WERI-Rb-1 (cell line): ENCODE measurements at regions not wholly inside any gene's neighbourhood (a gene's known extent, or its start where the extent isn't known, plus 50 kb on each side); places are given as distances from the start of the nearest gene placed in this dataset.

Experiments used
- DNase-seq: peaks from one replicate; pipeline ENCODE4 v3.0.0-alpha.2; 2020
- H3K27ac ChIP-seq: fragments of 250-450 bp; sonication (Bioruptor Pico); 2 replicates; pipeline ENCODE4 v1.5.1; 2020; ENCODE audit warnings: mild to moderate bottlenecking, moderate library complexity
- H3K27me3 ChIP-seq: fragments of 250-450 bp; sonication (Bioruptor Pico); 2 replicates; pipeline ENCODE4 v1.5.1; 2021; ENCODE audit warnings: mild to moderate bottlenecking, low read depth, moderate library complexity; ENCODE audit not compliant: insufficient read depth, severe bottlenecking
- H3K36me3 ChIP-seq: fragments of 250-450 bp; sonication (Bioruptor Pico); 2 replicates; pipeline ENCODE4 v1.5.1; 2020; ENCODE audit warnings: mild to moderate bottlenecking, moderate library complexity
- H3K4me3 ChIP-seq: 2 replicates; pipeline ENCODE4 v1.5.1; 2011; ENCODE audit warnings: low read depth, mild to moderate bottlenecking, control low read depth, low read length
- H3K9me3 ChIP-seq: fragments of 250-450 bp; sonication (Bioruptor Pico); 2 replicates; pipeline ENCODE4 v1.5.1; 2021; ENCODE audit warnings: mild to moderate bottlenecking, moderate library complexity; ENCODE audit not compliant: severe bottlenecking
- CTCF ChIP-seq: IDR thresholded peaks from 2 replicates; pipeline ENCODE4 v1.5.1; 2011; ENCODE audit warnings: low read depth, mild to moderate bottlenecking, control low read depth, inconsistent platforms, low read length

GRCh38 chr2:126771094-126771493, 115.1 kb downstream of the GYPC start:
- DNase-seq: no peak
- Histone ChIP-seq H3K4me3 (no peak overlapping the region), H3K27me3 (peaks cover 78% of the 10 kb centered on the region), H3K27ac (no peak overlapping the region), H3K9me3 (no peaks in the 10 kb centered on the region), H3K36me3 (no peaks in the 10 kb centered on the region)
- TF ChIP-seq CTCF: no peak

- Histone ChIP-seq H3K9me3 (no peaks in the 10 kb centered on the region), H3K27ac (no peak overlapping the region), H3K36me3 (no peaks in the 10 kb centered on the region), H3K4me3 (no peak overlapping the region), H3K27me3 (peaks cover 75% of the 10 kb centered on the region)
- DNase-seq: no peak
- TF ChIP-seq CTCF: no peak
Measured at GRCh38 chr2:126771501-126772195, 115.7 kb downstream of the GYPC start.

DNA sequence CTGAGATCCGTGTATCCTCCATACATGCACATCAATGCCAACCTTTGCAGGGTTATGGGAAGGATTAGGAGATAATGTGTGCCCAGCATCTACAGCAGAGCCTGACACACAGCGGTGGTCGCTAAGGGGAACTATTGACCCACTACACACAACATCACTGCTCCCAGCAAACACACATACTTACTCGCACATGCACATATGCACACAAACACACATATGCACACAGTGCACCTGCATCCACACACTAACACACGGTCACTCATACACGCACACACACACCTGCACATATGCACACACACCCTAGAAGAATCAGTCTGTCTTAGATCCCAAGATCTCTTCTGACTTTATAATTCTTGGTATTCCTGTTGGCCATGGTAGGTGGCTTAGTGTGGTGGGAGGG, 118.3 kb downstream of the GYPC start:
- no peaks in the 10 kb centered on the region for H3K36me3 ChIP-seq
- no peak overlapping the region for H3K27ac ChIP-seq
- TF ChIP-seq CTCF: no peak
- DNase-seq: no peak
- peaks cover 76% of the 10 kb centered on the region for H3K27me3 ChIP-seq
- H3K9me3 ChIP-seq: no peaks in the 10 kb centered on the region
- no peak overlapping the region for H3K4me3 ChIP-seq

DNA sequence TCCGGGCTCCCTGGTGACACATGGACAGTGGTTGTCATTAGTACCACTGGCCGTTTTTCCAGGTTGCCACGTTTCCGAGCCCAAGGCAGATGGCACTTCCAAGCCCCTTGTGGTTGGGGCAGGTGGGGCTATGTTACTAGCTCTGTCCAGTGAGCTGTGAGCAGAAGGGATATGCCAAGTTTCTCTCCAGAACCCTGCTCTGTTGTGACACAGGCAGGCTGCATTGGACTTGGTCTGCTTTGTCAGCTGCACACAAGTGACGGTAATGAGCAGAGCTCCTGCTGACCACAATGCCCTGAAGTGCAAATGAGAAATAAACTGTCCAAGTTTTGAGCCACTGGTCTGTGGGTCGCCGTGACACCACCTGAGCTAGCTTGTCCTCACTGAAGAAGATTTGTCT, 118.8 kb downstream of the GYPC start:
- no peak for TF ChIP-seq CTCF
- Histone ChIP-seq H3K27me3 (peaks cover 75% of the 10 kb centered on the region), H3K9me3 (no peaks in the 10 kb centered on the region), H3K36me3 (no peaks in the 10 kb centered on the region), H3K27ac (no peak overlapping the region), H3K4me3 (no peak overlapping the region)
- DNase-seq: no peak

DNA sequence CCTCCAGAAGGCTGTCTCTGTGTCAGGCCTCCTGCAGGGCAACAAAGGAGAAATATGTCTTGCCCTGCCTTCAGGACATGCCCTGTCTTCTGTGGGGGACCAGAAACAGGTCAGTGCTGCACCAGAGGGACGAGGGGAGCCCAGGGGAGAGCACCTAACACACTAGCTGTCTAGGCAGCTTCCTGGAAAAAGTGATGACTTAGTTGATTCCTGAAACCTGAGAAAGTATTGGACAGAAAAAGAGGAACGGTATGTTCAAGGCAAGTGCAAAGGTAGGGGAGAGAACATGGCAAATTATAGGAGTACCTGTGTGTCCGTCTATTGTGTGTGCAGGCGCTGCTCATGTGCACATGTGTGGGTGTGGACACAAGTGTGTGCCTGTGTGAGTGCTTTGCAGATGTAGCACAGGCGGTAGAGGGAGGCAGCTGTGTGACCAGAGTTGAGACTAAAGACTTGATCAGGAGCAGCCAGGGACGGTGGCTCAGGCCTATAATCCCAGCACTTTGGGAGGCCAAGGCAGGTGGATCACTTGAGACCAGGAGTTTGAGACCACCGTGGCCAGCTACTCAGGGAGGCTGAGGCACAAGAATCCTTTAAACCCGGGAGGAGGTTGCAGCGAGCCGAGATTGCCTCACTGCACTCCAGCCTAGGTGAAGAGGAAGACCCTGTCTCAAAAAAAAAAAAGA, 119.5 kb downstream of the GYPC start:
- no peak for DNase-seq
- H3K9me3 ChIP-seq: no peaks in the 10 kb centered on the region
- no peak overlapping the region for H3K4me3 ChIP-seq
- peaks cover 74% of the 10 kb centered on the region for H3K27me3 ChIP-seq
- no peak overlapping the region for H3K27ac ChIP-seq
- no peak for TF ChIP-seq CTCF
- H3K36me3 ChIP-seq: no peaks in the 10 kb centered on the region
